ENCODE measurements at regions not wholly inside any gene's neighbourhood (a gene's known extent, or its start where the extent isn't known, plus 50 kb on each side); places are given as distances from the start of the nearest gene placed in this dataset.

DNA sequence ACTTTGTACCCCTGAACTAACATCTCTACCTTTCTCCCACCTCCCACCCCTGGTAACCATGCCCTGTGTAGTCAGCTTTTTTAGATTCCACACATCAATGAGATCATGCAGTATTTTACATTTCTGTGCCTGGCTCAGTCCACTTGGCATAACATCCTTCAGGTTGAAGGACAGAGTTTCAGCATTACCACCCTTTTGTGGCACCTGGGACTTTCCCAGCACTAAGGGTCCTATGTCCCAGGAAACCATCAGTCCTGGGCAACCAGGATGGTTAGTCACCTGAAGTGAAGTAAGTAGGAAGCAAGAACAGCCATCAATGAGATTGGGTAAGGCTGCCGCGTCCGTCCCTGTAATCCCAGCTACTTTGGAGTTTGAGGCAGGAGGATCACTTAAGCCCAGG, 370.6 kb downstream of the SIPA1L2 start:
- Histone ChIP-seq H2AFZ (ENCODE audit: low read length) (no peak overlapping the region), H2AK5ac (ENCODE audit: insufficient read length, low read length) (no peak overlapping the region), H4K20me1 (ENCODE audit: control insufficient read depth, insufficient read depth, insufficient read length) (no peaks in the 10 kb centered on the region), H3K4ac (ENCODE audit: low read depth, low read length) (no peak overlapping the region), H2BK15ac (ENCODE audit: low read depth, low read length) (no peak overlapping the region), H3K18ac (ENCODE audit: insufficient read length, low read depth, low read length) (no peak overlapping the region), H3K56ac (ENCODE audit: insufficient read length, low read depth, low read length) (no peak overlapping the region), H3K27me3 (ENCODE audit: insufficient read depth, low read length) (peaks cover 4% of the 10 kb centered on the region; the same call in 1 of the 2 replicates), H3K4me1 (ENCODE audit: insufficient read depth, low read length) (no peaks in the 10 kb centered on the region; the same call in 1 of the 2 replicates), H3K23me2 (ENCODE audit: insufficient read length, low read depth, low read length, poor library complexity, severe bottlenecking) (no peaks in the 10 kb centered on the region), H3K9ac (ENCODE audit: extremely low read depth, insufficient read length, low read length) (no peak overlapping the region), H2BK120ac (ENCODE audit: low read depth, low read length, poor library complexity, severe bottlenecking) (no peak overlapping the region), H3K9me3 (ENCODE audit: control insufficient read depth, low read depth, low read length) (no peaks in the 10 kb centered on the region), H4K5ac (ENCODE audit: insufficient read length, low read depth, low read length) (no peak overlapping the region), H2BK12ac (ENCODE audit: insufficient read length, low read depth, low read length) (no peak overlapping the region), H2BK5ac (ENCODE audit: insufficient read length, low read length) (no peak overlapping the region), H3K79me2 (ENCODE audit: insufficient read depth, low read length) (no peaks in the 10 kb centered on the region), H3K79me1 (ENCODE audit: insufficient read depth, low read depth, low read length, poor library complexity, severe bottlenecking) (no peaks in the 10 kb centered on the region), H2BK20ac (ENCODE audit: low read depth, low read length, poor library complexity, severe bottlenecking) (no peak overlapping the region), H4K8ac (replicated peaks; ENCODE audit: insufficient read length, low read depth, low read length) (no peak overlapping the region), H3K4me2 (ENCODE audit: insufficient read depth, insufficient read length, low read length) (no peak overlapping the region), H3K14ac (ENCODE audit: insufficient read depth, low read length) (no peak overlapping the region), H4K91ac (ENCODE audit: insufficient read length, low read depth, low read length) (no peak overlapping the region), H3K23ac (ENCODE audit: insufficient read length, low read depth, low read length) (no peak overlapping the region), H3T11ph (ENCODE audit: low read length) (no peak overlapping the region), H3K27ac (ENCODE audit: insufficient read length, low read depth, low read length) (no peak overlapping the region)
- H3K4me3 Mint-ChIP-seq: no peak overlapping the region
- no peak for DNase-seq
- TF ChIP-seq, protein P1, sequence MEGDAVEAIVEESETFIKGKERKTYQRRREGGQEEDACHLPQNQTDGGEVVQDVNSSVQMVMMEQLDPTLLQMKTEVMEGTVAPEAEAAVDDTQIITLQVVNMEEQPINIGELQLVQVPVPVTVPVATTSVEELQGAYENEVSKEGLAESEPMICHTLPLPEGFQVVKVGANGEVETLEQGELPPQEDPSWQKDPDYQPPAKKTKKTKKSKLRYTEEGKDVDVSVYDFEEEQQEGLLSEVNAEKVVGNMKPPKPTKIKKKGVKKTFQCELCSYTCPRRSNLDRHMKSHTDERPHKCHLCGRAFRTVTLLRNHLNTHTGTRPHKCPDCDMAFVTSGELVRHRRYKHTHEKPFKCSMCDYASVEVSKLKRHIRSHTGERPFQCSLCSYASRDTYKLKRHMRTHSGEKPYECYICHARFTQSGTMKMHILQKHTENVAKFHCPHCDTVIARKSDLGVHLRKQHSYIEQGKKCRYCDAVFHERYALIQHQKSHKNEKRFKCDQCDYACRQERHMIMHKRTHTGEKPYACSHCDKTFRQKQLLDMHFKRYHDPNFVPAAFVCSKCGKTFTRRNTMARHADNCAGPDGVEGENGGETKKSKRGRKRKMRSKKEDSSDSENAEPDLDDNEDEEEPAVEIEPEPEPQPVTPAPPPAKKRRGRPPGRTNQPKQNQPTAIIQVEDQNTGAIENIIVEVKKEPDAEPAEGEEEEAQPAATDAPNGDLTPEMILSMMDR (conservative IDR thresholded peaks at IDR 0.05): no peak
- H3K9me3 Mint-ChIP-seq: peaks cover 0 to 3% of the 10 kb centered on the region in 2 experiments; a peak in 1 of 5 replicates
- no peak overlapping the region for H3K27ac Mint-ChIP-seq
- peaks cover 79% of the 10 kb centered on the region for H3K27me3 Mint-ChIP-seq (ENCODE audit: low read depth)
- WGBS (ENCODE audit: extremely low coverage, insufficient read length, low lambda C conversion rate): no CpG with 5 or more reads among the region's 3 CpGs
- H3K4me1 Mint-ChIP-seq: peaks cover 18 to 22% of the 10 kb centered on the region in 2 experiments
- H3K36me3 Mint-ChIP-seq (ENCODE audit: insufficient read depth in 1 of 3, low read depth in 3 of 3): peaks cover 0 to 2% (median 2%) of the 10 kb centered on the region in 3 experiments; a peak in 1 of 7 replicates
